ENCODE measurements at regions not wholly inside any gene's neighbourhood (a gene's known extent, or its start where the extent isn't known, plus 50 kb on each side); places are given as distances from the start of the nearest gene placed in this dataset.

- TF ChIP-seq CTCF (IDR thresholded peaks at IDR 0.05; ENCODE audit: low read depth, low read length) = no peak
- no peak for TF ChIP-seq POLR2A (IDR thresholded peaks at IDR 0.05; ENCODE audit: extremely low read depth, insufficient read length)
- TF ChIP-seq MYC (IDR thresholded peaks at IDR 0.05; ENCODE audit: low read depth, low read length) = no peak
- no peak for TF ChIP-seq MAX (IDR thresholded peaks at IDR 0.05; ENCODE audit: low read depth, low read length)
Measured at GRCh38 chr17:73933871-73934270, 269.6 kb upstream of the RPL38 start.
